OCI-LY3 (cell line): ENCODE measurements at regions not wholly inside any gene's neighbourhood (a gene's known extent, or its start where the extent isn't known, plus 50 kb on each side); places are given as distances from the start of the nearest gene placed in this dataset.

ENCODE experiments used
- H2AFZ ChIP-seq: fragments of 200-600, 300-600 bp; shearing (Covaris generic); 2 replicates; pipeline ENCODE4 v1.6.0; 2014; ENCODE audit warnings: antibody characterized with exemption, low read depth, low read length
- H3K27ac ChIP-seq: fragments of 200-600, 300-600 bp; sonication (generic); 2 replicates; pipeline ENCODE4 v1.5.1; 2014; ENCODE audit warnings: mild to moderate bottlenecking, low read length, moderate library complexity, mixed read lengths
- H3K27me3 ChIP-seq: fragments of 200-600, 300-600 bp; sonication (generic); 2 replicates; pipeline ENCODE4 v1.6.1; 2014; ENCODE audit warnings: low read depth, low read length, mixed read lengths
- H3K36me3 ChIP-seq: fragments of 200-600, 300-600 bp; sonication (generic); replicated peaks from 2 replicates; pipeline ENCODE3; 2014; ENCODE audit warnings: low read depth, low read length, mixed read lengths
- H3K4me1 ChIP-seq: fragments of 300-600, 200-600 bp; sonication (generic); 2 replicates; pipeline ENCODE4 v1.6.1; 2014; ENCODE audit warnings: low read length, mixed read lengths
- H3K4me2 ChIP-seq: fragments of 200-600, 300-600 bp; sonication (generic); 2 replicates; pipeline ENCODE4 v1.6.1; 2014; ENCODE audit warnings: low read length, mixed read lengths
- H3K4me3 ChIP-seq: fragments of 300-600, 200-600 bp; sonication (generic); 2 replicates; pipeline ENCODE4 v1.5.1; 2014; ENCODE audit warnings: antibody characterized with exemption, mild to moderate bottlenecking, low read length, moderate library complexity
- H3K79me2 ChIP-seq: fragments of 300-600, 200-600 bp; shearing (Covaris generic); 2 replicates; pipeline ENCODE4 v1.6.1; 2014; ENCODE audit warnings: mild to moderate bottlenecking, low read length, mixed read lengths
- H3K9ac ChIP-seq: fragments of 300-600, 200-600 bp; shearing (Covaris generic); 2 replicates; pipeline ENCODE4 v1.6.0; 2014; ENCODE audit warnings: mild to moderate bottlenecking, low read length, moderate library complexity
- H3K9me3 ChIP-seq: fragments of 200-600, 300-600 bp; shearing (Covaris generic); 2 replicates; pipeline ENCODE4 v1.6.1; 2014; ENCODE audit warnings: low read length, mixed read lengths; ENCODE audit not compliant: insufficient read depth
- H4K20me1 ChIP-seq: fragments of 200-600, 300-600 bp; sonication (generic); 2 replicates; pipeline ENCODE4 v1.6.1; 2016; ENCODE audit warnings: low read length, mixed read lengths; ENCODE audit not compliant: insufficient read depth
- EZH2phosphoT487 ChIP-seq: fragments of 200-600 bp; shearing (Covaris generic); IDR thresholded peaks from 2 replicates; pipeline ENCODE4 v1.6.1; 2018; ENCODE audit warnings: antibody characterized with exemption, mixed run types, low read depth
- TF ChIP-seq, protein P1 (sequence below): fragments of 200-600, 300-600 bp; sonication (generic); IDR thresholded peaks from 2 replicates; pipeline ENCODE4 v1.5.1; 2014; ENCODE audit warnings: antibody characterized with exemption, low read length, low read depth

DNA sequence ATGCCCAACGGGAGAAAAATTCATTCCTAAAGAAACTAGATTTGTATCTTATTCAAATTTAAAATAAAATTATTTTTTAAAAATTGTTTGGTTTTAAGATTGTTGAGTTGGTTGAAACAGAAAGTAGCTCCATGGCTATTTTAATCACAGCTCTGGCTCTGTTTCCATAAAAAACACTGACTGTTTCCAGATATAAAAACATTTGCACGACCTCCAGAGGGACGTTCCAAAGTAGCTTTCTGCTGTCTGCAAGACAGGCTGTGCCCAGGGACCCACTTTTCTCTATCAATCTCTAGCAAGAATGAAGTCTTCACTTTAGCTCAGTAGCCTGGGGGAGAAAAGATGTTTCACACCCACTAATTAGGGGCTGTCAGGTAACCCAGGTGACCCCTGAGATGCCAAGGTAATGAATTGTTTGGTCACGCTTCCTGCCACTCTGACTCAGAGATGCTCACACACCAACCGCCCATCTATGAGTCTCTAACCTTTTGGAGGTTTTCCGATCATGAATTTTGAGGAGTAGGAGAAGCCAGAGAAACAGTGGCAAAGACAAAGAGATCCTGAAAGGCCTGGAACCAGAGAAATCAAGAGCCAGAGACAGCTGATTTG lies 220.1 kb upstream of the SOX9 start:
- no peaks in the 10 kb centered on the region for H3K9me3 ChIP-seq
- H3K27me3 ChIP-seq: no peaks in the 10 kb centered on the region
- 0 out of 2 replicates have a peak, but pooled peaks cover 3% of the 10 kb centered on the region for H3K4me1 ChIP-seq
- H2AFZ ChIP-seq: no peak overlapping the region
- no peaks in the 10 kb centered on the region for H3K36me3 ChIP-seq
- H3K4me3 ChIP-seq: no peak overlapping the region
- H3K9ac ChIP-seq: no peak overlapping the region
- no peaks in the 10 kb centered on the region for H3K79me2 ChIP-seq
- no peaks in the 10 kb centered on the region for H4K20me1 ChIP-seq
- no peak overlapping the region for H3K27ac ChIP-seq
- H3K4me2 ChIP-seq: no peak overlapping the region
- TF ChIP-seq, protein P1, sequence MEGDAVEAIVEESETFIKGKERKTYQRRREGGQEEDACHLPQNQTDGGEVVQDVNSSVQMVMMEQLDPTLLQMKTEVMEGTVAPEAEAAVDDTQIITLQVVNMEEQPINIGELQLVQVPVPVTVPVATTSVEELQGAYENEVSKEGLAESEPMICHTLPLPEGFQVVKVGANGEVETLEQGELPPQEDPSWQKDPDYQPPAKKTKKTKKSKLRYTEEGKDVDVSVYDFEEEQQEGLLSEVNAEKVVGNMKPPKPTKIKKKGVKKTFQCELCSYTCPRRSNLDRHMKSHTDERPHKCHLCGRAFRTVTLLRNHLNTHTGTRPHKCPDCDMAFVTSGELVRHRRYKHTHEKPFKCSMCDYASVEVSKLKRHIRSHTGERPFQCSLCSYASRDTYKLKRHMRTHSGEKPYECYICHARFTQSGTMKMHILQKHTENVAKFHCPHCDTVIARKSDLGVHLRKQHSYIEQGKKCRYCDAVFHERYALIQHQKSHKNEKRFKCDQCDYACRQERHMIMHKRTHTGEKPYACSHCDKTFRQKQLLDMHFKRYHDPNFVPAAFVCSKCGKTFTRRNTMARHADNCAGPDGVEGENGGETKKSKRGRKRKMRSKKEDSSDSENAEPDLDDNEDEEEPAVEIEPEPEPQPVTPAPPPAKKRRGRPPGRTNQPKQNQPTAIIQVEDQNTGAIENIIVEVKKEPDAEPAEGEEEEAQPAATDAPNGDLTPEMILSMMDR: no peak
- TF ChIP-seq EZH2phosphoT487: no peak

DNA sequence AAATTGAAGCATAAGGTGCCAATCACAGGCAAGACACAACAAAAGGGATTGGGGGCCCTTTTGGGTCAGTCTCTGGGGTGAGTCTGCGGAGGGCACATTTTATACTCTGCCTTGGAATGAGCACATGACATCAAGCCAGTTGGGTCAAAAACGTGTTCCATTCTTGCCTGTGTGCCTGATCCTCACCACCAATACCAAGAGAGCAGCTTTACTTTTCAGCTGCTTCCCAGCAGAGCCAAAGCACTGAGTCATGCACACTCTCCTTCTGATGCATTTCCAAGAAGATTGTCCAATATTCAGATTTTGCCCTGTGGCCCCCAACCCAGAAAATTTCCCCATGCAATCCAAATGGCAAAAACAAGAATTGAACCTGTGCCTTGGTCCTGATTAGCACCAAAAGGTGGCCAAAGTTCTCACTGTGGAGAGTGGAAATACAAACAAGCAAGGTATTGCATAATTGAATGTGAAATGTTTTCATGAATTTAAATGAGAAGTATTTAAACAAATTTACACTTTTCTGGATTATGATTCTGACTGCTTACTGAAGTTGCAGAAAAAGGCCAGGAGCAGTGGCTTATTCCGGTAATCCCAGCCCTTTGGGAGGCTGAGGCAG lies 217.8 kb upstream of the SOX9 start:
- H3K4me1 ChIP-seq: 0 out of 2 replicates have a peak, but pooled peaks cover 3% of the 10 kb centered on the region
- no peaks in the 10 kb centered on the region for H4K20me1 ChIP-seq

DNA sequence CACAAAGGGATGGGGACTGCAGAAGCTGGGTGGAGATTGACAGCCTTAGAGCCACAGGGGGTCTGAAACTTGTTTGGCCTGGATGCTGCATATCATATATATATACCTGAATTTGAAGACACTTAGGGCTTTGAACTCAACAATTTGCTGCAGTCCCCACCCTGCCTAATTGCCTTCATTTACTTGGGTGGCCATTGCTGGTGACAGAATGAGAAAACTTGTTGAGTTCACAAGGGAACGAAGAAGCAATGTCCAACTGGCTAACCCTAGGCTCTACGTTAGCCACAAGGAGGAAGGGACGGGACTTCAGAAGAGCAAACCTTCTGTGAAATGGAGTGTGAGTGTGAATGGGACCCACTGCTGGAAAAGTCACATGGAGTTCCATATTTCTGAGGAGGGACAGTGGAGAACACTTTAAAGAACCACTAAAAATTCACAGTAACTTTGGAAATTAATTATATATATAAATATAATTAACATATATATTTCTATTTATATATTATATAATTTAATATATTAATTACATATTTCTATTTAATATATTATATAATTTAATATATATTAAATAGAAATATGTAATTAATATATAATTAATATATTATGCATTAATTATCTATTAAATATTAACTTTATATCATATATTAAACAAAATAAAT lies 215.3 kb upstream of the SOX9 start:
- Histone ChIP-seq H3K4me1 (no peaks in the 10 kb centered on the region), H3K27ac (no peak overlapping the region), H3K4me2 (no peak overlapping the region), H3K9me3 (no peaks in the 10 kb centered on the region), H3K27me3 (no peaks in the 10 kb centered on the region), H3K36me3 (no peaks in the 10 kb centered on the region), H4K20me1 (no peaks in the 10 kb centered on the region), H3K79me2 (no peaks in the 10 kb centered on the region), H3K4me3 (no peak overlapping the region), H2AFZ (no peak overlapping the region), H3K9ac (no peak overlapping the region)
- no peak for TF ChIP-seq EZH2phosphoT487
- TF ChIP-seq, protein P1: no peak

More for the DNA sequence above, 217.8 kb upstream of the SOX9 start:
- Histone ChIP-seq H3K9me3 (no peaks in the 10 kb centered on the region), H3K27ac (no peak overlapping the region), H2AFZ (no peak overlapping the region), H3K4me3 (no peak overlapping the region), H3K36me3 (no peaks in the 10 kb centered on the region), H3K9ac (no peak overlapping the region), H3K4me2 (no peak overlapping the region), H3K27me3 (no peaks in the 10 kb centered on the region), H3K79me2 (no peaks in the 10 kb centered on the region)
- no peak for TF ChIP-seq EZH2phosphoT487
- TF ChIP-seq, protein P1: no peak

DNA sequence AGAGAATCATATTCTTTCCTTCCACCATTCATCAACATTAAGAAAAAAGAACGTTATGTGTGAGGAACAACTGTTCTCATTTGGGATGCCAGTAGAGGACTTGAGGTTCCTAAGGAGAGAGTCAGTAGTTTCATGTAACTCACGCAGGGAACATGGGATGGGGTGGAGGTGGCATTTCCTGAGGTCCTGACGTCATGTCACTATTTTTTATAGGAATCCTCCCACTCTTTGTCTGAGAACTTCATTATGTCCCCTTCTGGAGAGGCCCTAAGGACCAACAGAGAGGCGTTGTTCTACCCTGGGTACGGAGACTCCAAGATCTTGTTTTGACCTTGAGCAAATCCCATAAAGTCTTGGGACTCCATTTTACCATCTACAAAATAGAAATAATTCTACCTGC lies 211.7 kb upstream of the SOX9 start:
- Histone ChIP-seq H3K79me2 (no peaks in the 10 kb centered on the region), H3K4me2 (no peak overlapping the region), H3K4me1 (no peaks in the 10 kb centered on the region), H3K4me3 (no peak overlapping the region), H3K27me3 (no peaks in the 10 kb centered on the region), H4K20me1 (no peaks in the 10 kb centered on the region), H3K27ac (no peak overlapping the region), H3K9me3 (no peaks in the 10 kb centered on the region), H3K36me3 (no peaks in the 10 kb centered on the region), H2AFZ (no peak overlapping the region), H3K9ac (no peak overlapping the region)
- TF ChIP-seq, protein P1: no peak
- no peak for TF ChIP-seq EZH2phosphoT487
